DND-41 (cell line): ENCODE measurements at regions not wholly inside any gene's neighbourhood (a gene's known extent, or its start where the extent isn't known, plus 50 kb on each side); places are given as distances from the start of the nearest gene placed in this dataset.

Source experiments
- ATAC-seq: fragments of 200-7000 bp; cut with Tn5 transposase; 3 replicates; pipeline ENCODE4 v1.9.1; 2021; ENCODE audit warnings: low read depth; ENCODE audit not compliant: insufficient read depth
- DNase-seq: peaks from one replicate; pipeline ENCODE4 v3.0.0-alpha.2; 2020
- H2AFZ ChIP-seq: 2 replicates; pipeline ENCODE4 v1.6.0; 2012; ENCODE audit warnings: low read depth, low read length
- H3K27ac ChIP-seq: 2 replicates; pipeline ENCODE4 v1.5.1; 2012; ENCODE audit warnings: low read length, inconsistent platforms
- H3K27me3 ChIP-seq: fragments of 200-600 bp; sonication (generic); 2 replicates; pipeline ENCODE4 v1.6.0; 2012; ENCODE audit warnings: low read length, mild to moderate bottlenecking, inconsistent platforms; ENCODE audit not compliant: insufficient read depth, poor library complexity
- H3K36me3 ChIP-seq: 2 replicates; pipeline ENCODE4 v1.5.1; 2012; ENCODE audit warnings: low read length, inconsistent platforms; ENCODE audit not compliant: insufficient read depth
- H3K4me1 ChIP-seq: 2 replicates; pipeline ENCODE4 v1.5.1; 2012; ENCODE audit warnings: mild to moderate bottlenecking, low read length; ENCODE audit not compliant: insufficient read depth
- H3K4me2 ChIP-seq: 2 replicates; pipeline ENCODE4 v1.6.0; 2012; ENCODE audit warnings: mild to moderate bottlenecking, moderate library complexity, low read length, inconsistent platforms; ENCODE audit not compliant: insufficient read depth
- H3K4me3 ChIP-seq, 2 experiments: fragments of 200-600 bp in 1 of 2; shearing (Covaris generic) in 1 of 2; 2 replicates each; pipeline ENCODE4 v1.5.1; 2012 to 2016; ENCODE audit warnings: inconsistent platforms in 2 of 2, low read length in 2 of 2, mild to moderate bottlenecking in 2 of 2, low read depth in 1 of 2, moderate library complexity in 1 of 2
- H3K79me2 ChIP-seq: 2 replicates; pipeline ENCODE4 v1.6.0; 2012; ENCODE audit warnings: low read length, inconsistent platforms; ENCODE audit not compliant: insufficient read depth
- H3K9ac ChIP-seq: 2 replicates; pipeline ENCODE4 v1.6.0; 2012; ENCODE audit warnings: low read depth, mild to moderate bottlenecking, inconsistent platforms, low read length, moderate library complexity
- H3K9me3 ChIP-seq: 2 replicates; pipeline ENCODE4 v1.5.1; 2012; ENCODE audit warnings: low read length, moderate library complexity, mild to moderate bottlenecking, inconsistent platforms; ENCODE audit not compliant: insufficient read depth, severe bottlenecking
- H4K20me1 ChIP-seq: 2 replicates; pipeline ENCODE4 v1.6.0; 2012; ENCODE audit warnings: low read length; ENCODE audit not compliant: insufficient read depth
- CTCF ChIP-seq: IDR thresholded peaks from 2 replicates; pipeline ENCODE4 v1.5.1; 2012; ENCODE audit warnings: borderline replicate concordance, low read length, moderate library complexity, mild to moderate bottlenecking; ENCODE audit not compliant: poor library complexity, severe bottlenecking; ENCODE audit errors: extremely low read depth
- EZH2 ChIP-seq: IDR thresholded peaks from 3 replicates; pipeline ENCODE4 v1.6.1; 2012; ENCODE audit warnings: borderline replicate concordance, low read depth, mild to moderate bottlenecking, moderate library complexity, low read length, inconsistent platforms; ENCODE audit not compliant: severe bottlenecking

- no peaks in the 10 kb centered on the region for H3K4me1 ChIP-seq
- no peaks in the 10 kb centered on the region for H3K79me2 ChIP-seq
- H3K27ac ChIP-seq: no peak overlapping the region
- no peaks in the 10 kb centered on the region for H3K27me3 ChIP-seq
- ATAC-seq (no peak), DNase-seq (no peak)
- H4K20me1 ChIP-seq: no peaks in the 10 kb centered on the region
- H3K4me3 ChIP-seq: no peak overlapping the region
- H2AFZ ChIP-seq: no peak overlapping the region
- no peak overlapping the region for H3K9ac ChIP-seq
- H3K36me3 ChIP-seq: no peaks in the 10 kb centered on the region
- H3K9me3 ChIP-seq: no peaks in the 10 kb centered on the region
- no peak overlapping the region for H3K4me2 ChIP-seq
- no peak for TF ChIP-seq CTCF
- no peak for TF ChIP-seq EZH2
Measured at GRCh38 chr14:37720131-37720530, 124.7 kb downstream of the TTC6 start.

- H3K79me2 ChIP-seq: no peaks in the 10 kb centered on the region
- H3K27ac ChIP-seq: no peak overlapping the region
- TF ChIP-seq CTCF: no peak
- TF ChIP-seq EZH2: no peak
- no peak for DNase-seq
- no peak overlapping the region for H2AFZ ChIP-seq
- no peak overlapping the region for H3K9ac ChIP-seq
- H3K27me3 ChIP-seq: no peaks in the 10 kb centered on the region
- no peak overlapping the region for H3K4me2 ChIP-seq
- H3K4me1 ChIP-seq: no peaks in the 10 kb centered on the region
- H3K4me3 ChIP-seq: no peak overlapping the region
- H3K36me3 ChIP-seq: no peaks in the 10 kb centered on the region
- no peaks in the 10 kb centered on the region for H3K9me3 ChIP-seq
- no peaks in the 10 kb centered on the region for H4K20me1 ChIP-seq
- no peak for ATAC-seq
Measured at GRCh38 chr14:37721976-37722659, 126.7 kb downstream of the TTC6 start.

GRCh38 chr14:37723515-37723914 lies 128.1 kb downstream of the TTC6 start:
- H3K27me3 ChIP-seq: no peaks in the 10 kb centered on the region
- H3K36me3 ChIP-seq: no peaks in the 10 kb centered on the region
- H3K9ac ChIP-seq: no peak overlapping the region

More at GRCh38 chr14:37723515-37723914, 128.1 kb downstream of the TTC6 start:
- no peak overlapping the region for H3K27ac ChIP-seq
- H4K20me1 ChIP-seq: no peaks in the 10 kb centered on the region
- H3K79me2 ChIP-seq: no peaks in the 10 kb centered on the region
- no peaks in the 10 kb centered on the region for H3K4me1 ChIP-seq
- ATAC-seq (no peak), DNase-seq (no peak)
- H3K4me2 ChIP-seq: no peak overlapping the region
- H2AFZ ChIP-seq: no peak overlapping the region
- H3K9me3 ChIP-seq: no peaks in the 10 kb centered on the region
- no peak overlapping the region for H3K4me3 ChIP-seq
- TF ChIP-seq EZH2 (no peak), CTCF (no peak)
